ENCODE measurements at regions not wholly inside any gene's neighbourhood (a gene's known extent, or its start where the extent isn't known, plus 50 kb on each side); places are given as distances from the start of the nearest gene placed in this dataset.
"Not testable (repeated sequence)": the region's sequence is repeated elsewhere in the genome, so short reads cannot be mapped to it uniquely, and the experiment has no call there.

- H3K9me1 ChIP-seq (ENCODE audit: control insufficient read depth, insufficient read depth, low read length); H3K9me3 ChIP-seq (replicated peaks; ENCODE audit: control insufficient read depth, insufficient read depth, low read depth, low read length); BruUV-seq (replicated peaks); in situ Hi-C loops (cut with MboI); intact Hi-C loops (cut with micrococcal nuclease); ATAC-seq; H2AFZ ChIP-seq (ENCODE audit: low read depth, low read length); H3K4me1 ChIP-seq (replicated peaks in 1 of 2; ENCODE audit: control insufficient read depth in 2 of 2, insufficient read depth in 2 of 2, low read length in 2 of 2); H3K36me3 ChIP-seq (ENCODE audit: control insufficient read depth, insufficient read depth, low read length); FAIRE-seq; H3K27ac ChIP-seq (ENCODE audit: extremely low read depth, low read depth, low read length); H3K9ac ChIP-seq (ENCODE audit: insufficient read depth in 1 of 2, low read depth in 2 of 2, low read length in 2 of 2); H3K4me2 ChIP-seq (ENCODE audit: insufficient read depth, low read length); H3K4me3 ChIP-seq; POLR2A ChIA-PET; H3K27me3 ChIP-seq (ENCODE audit: control insufficient read depth in 2 of 2, insufficient read depth in 2 of 2, low read length in 2 of 2); CTCF ChIA-PET (ENCODE audit: low intra/inter-chr PET ratio); DNase-seq (ENCODE audit: extremely low read depth in 1 of 4, low spot score in 3 of 4); H4K20me1 ChIP-seq (replicated peaks; ENCODE audit: control insufficient read depth, insufficient read depth, low read length); H3K79me2 ChIP-seq (ENCODE audit: control insufficient read depth, insufficient read depth, low read length): not testable (repeated sequence)
- TF ChIP-seq SOX6 (IDR thresholded peaks at IDR 0.05) (peak; percentile 74; the same call in 1 of the 2 replicates), MEF2D (tag; conservative IDR thresholded peaks at IDR 0.05; ENCODE audit: low read depth) (peak; percentile 69)
- WGBS (ENCODE audit: insufficient coverage, low coverage, missing lambda C conversion rate) = 0% methylated on average over 1 of the region's 1 CpG
Observed at GRCh38 chr21:20236649-20237048, 761.6 kb upstream of the NCAM2 start.

- POLR2A ChIA-PET = interaction anchor here (1.7 kb wide), 1 partner anchor 10 kb away, joined by 11 read pairs; no protein-coding TSS in a partner anchor
- in situ Hi-C loops (cut with MboI) (no loop called here), intact Hi-C loops (cut with micrococcal nuclease) (no loop called here)
- Histone ChIP-seq H3K9me3 (replicated peaks; ENCODE audit: control insufficient read depth, insufficient read depth, low read depth, low read length) (no peaks in the 10 kb centered on the region), H3K9ac (ENCODE audit: insufficient read depth in 1 of 2, low read depth in 2 of 2, low read length in 2 of 2) (peak overlapping the region in 1 of 2 experiments; percentile 53; a peak in 1 of 4 replicates), H3K4me3 (no peak overlapping the region), H2AFZ (ENCODE audit: low read depth, low read length) (no peak overlapping the region), H3K4me2 (ENCODE audit: insufficient read depth, low read length) (no peak overlapping the region), H3K27me3 (ENCODE audit: control insufficient read depth in 2 of 2, insufficient read depth in 2 of 2, low read length in 2 of 2) (no peaks in the 10 kb centered on the region), H3K4me1 (replicated peaks in 1 of 2; ENCODE audit: control insufficient read depth in 2 of 2, insufficient read depth in 2 of 2, low read length in 2 of 2) (peaks cover 4% of the 10 kb centered on the region in 2 experiments; a peak in 1 of 5 replicates), H3K27ac (ENCODE audit: extremely low read depth, low read depth, low read length) (no peak overlapping the region), H3K36me3 (ENCODE audit: control insufficient read depth, insufficient read depth, low read length) (no peaks in the 10 kb centered on the region), H4K20me1 (replicated peaks; ENCODE audit: control insufficient read depth, insufficient read depth, low read length) (no peaks in the 10 kb centered on the region), H3K79me2 (ENCODE audit: control insufficient read depth, insufficient read depth, low read length) (no peaks in the 10 kb centered on the region), H3K9me1 (ENCODE audit: control insufficient read depth, insufficient read depth, low read length) (no peaks in the 10 kb centered on the region)
- BruUV-seq (replicated peaks) = no TSS peak
- CTCF ChIA-PET (ENCODE audit: low intra/inter-chr PET ratio) = no interaction called here
- DNase-seq (ENCODE audit: extremely low read depth in 1 of 4, low spot score in 3 of 4) = peak in 1 of 4 experiments; percentile 54
- WGBS (ENCODE audit: insufficient coverage, low coverage, missing lambda C conversion rate) = 0% methylated on average over 1 of the region's 1 CpG
- FAIRE-seq = peak; percentile 15
- peak; percentile 79 for ATAC-seq
- peak; percentile 57; the same call in 1 of the 2 replicates for TF ChIP-seq TCF3 (CRISPR knock-in tag; IDR thresholded peaks at IDR 0.05)
- TF ChIP-seq DPF2 (IDR thresholded peaks at IDR 0.05) = peak; percentile 43; the same call in 1 of the 2 replicates
- no peak for TF ChIP-seq EP400 (IDR thresholded peaks at IDR 0.05)
- TF ChIP-seq NFIC (IDR thresholded peaks at IDR 0.05) = peak; percentile 58
- no peak for TF ChIP-seq POLR2B (IDR thresholded peaks at IDR 0.05; ENCODE audit: low read depth, partially characterized antibody)
- TF ChIP-seq CBFA2T2 (conservative IDR thresholded peaks at IDR 0.05) = peak; percentile 77
- no peak for TF ChIP-seq CBX1 (IDR thresholded peaks at IDR 0.05; ENCODE audit: low read depth)
- TF ChIP-seq SNAPC5 (CRISPR knock-in tag; IDR thresholded peaks at IDR 0.05) = no peak
- TF ChIP-seq GATAD2B (IDR thresholded peaks at IDR 0.05; ENCODE audit: borderline replicate concordance) = no peak
- peak; percentile 49; the same call in 1 of the 2 replicates for TF ChIP-seq MTA2 (IDR thresholded peaks at IDR 0.05; ENCODE audit: low read depth)
- peak; percentile 53; the same call in 1 of the 2 replicates for TF ChIP-seq TEAD4 (IDR thresholded peaks at IDR 0.05; ENCODE audit: low read length)
- TF ChIP-seq TEAD4 (CRISPR knock-in tag; IDR thresholded peaks at IDR 0.05; ENCODE audit: borderline replicate concordance) = no peak
- TF ChIP-seq TRIM25 (IDR thresholded peaks at IDR 0.05; ENCODE audit: borderline replicate concordance) = no peak
- peak; percentile 75 for TF ChIP-seq ARID1B (IDR thresholded peaks at IDR 0.05)
- no peak for TF ChIP-seq ELF2 (CRISPR knock-in tag; IDR thresholded peaks at IDR 0.05)
- peak; percentile 78 for TF ChIP-seq TAL1 (IDR thresholded peaks at IDR 0.05)
- TF ChIP-seq NCOR1 (IDR thresholded peaks at IDR 0.05) = peak; percentile 58
- peak; percentile 89 for TF ChIP-seq CBFA2T3 (IDR thresholded peaks at IDR 0.05)
Observed at GRCh38 chr21:20249401-20249800, 748.8 kb upstream of the NCAM2 start.

Data from K562 (cell line).